GM21390 (cell line): ENCODE measurements at regions not wholly inside any gene's neighbourhood (a gene's known extent, or its start where the extent isn't known, plus 50 kb on each side); places are given as distances from the start of the nearest gene placed in this dataset.

Experiments
- ATAC-seq: cut with Tn5 transposase; IDR thresholded peaks from one replicate; pipeline ENCODE4 v1.9.1; 2021; ENCODE audit not compliant: unreplicated experiment

DNA sequence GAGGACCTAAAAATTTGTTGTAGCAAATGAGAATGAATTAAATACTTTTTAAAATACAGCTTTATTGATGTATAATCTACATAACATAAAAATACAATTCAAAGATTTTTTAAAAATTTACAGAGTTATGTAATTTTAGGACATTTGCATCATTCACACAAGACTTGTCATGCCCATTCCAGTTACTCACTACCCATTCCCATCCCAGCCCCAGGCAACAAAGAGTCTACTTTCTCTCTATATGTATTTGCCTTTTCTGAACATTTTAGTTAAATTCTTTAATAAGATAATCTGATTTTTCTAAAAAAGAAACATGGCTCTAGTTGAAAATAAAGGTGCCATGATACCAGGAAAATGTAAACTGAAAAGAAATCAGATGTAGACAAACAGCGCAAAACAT, 354.2 kb downstream of the PMP22 start:
- ATAC-seq, result no peak

DNA sequence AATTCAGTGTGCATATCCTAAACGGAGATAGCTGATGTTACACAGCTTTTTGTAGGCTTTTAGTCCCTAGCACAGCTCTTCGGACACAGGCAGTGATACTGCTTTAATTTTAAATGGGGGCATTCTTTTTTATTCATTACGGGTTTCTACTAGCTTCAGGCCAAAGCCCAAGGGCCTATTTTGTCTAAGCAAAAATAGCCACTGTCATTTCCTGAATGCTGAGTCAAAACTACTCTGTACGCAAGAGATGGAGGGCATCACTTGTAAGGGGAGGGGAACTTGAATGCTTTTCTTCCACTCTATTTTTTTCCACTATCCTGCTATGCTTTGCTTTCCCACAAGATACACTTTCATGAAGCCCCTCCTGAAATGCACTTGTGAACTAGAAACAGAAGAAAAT, 360.7 kb downstream of the PMP22 start:
- ATAC-seq, result no peak

DNA sequence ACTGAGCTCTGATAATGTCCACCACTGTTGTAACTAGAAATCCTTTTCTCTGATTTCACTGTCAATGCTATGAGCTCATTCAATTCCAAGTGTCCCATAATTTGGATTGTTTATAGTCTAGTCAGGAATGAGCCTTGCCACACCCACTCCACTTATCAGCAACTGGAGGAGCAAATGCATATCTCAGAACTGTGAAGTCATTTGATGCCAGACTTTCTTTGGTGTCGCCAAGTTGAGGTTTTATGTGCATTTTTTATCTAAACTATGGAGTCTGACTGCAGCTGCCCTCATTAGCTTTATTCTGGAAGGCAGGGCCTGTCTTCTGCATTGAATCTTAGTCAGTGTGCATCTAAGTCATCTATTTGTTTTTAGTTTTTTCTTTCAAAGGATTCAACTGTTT, 361.3 kb downstream of the PMP22 start:
- ATAC-seq, result no peak

DNA sequence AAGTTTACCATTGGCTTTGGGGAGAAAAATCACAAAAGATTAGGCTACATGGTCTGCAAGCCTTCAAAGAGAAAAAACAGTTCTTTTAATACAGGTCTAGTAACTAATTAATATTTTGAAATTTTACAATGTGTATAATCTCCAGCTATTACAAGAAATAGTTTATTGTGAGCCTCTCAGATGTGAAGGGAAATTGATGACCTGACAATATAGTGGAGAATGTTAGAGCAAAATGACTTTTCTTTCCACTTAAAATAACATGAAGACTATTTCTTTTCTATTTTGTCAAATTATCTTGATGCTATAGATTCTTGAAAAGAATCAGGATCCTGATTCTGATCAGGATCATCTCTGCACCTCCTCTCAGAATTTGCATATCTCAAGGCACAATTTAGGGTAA, 362.3 kb downstream of the PMP22 start:
- no peak for ATAC-seq

DNA sequence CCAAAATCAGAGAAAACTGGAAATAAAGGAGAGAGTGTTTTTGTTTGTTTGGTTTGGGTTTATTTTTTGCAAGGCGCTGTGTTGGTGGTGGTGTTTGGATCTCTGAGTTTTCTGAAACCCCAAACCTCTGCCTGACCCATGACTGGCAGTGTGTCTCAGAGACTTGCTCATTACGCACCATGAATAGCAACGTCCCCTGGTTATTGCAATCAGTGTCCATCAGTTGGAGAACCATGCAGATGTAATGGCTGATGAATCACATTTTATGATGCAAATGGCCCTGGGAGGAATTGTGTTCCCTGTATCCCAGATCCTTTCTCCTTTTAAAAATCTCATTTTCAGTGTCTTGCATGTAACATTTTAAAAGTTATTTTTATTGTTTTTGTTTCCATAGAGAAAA, 362.8 kb downstream of the PMP22 start:
- no peak for ATAC-seq

DNA sequence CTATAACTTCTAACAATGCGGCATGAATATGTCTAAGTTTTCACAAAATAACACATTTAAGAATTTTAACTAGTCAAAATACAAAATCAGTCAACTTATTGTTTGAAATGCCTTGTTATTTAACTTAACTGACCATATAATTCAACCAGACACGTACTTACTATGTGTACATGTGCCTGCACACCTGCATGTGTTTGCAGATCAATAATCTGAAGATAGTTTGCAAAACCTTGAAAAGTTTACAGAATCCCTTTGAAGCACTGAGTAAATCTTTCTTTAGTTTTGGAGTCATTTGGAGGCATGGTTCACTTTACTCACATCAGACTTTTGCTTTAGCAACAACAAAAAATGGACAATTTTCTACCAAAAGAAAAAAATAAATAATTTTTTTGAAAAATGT, 363.8 kb downstream of the PMP22 start:
- ATAC-seq, result no peak

DNA sequence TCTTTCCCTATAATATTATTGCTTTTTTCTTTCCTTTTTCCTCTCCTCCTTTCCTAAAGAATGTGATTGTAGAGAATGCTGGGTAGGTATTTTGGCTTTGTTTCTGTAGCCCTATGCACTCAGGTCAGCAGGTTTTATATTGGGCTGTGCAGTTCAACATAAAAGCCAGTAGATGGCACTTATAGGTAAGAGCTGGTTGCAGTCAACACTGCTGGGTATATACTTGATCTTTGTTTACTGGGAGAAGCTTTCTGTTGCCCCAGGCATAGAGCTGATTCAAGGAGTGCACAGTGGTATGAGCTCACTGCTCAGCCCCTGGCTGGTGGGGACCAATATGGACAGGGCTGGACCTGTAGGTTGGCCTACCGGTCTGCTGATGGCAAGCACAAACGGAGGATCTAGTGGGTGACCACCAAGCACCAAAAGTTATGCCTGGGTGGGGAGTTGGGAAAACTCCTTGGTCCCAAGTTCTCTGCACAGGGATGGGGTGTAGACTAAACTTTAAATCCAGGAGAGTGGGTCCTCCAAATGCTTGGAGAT, 378.9 kb downstream of the PMP22 start:
- no peak for ATAC-seq

DNA sequence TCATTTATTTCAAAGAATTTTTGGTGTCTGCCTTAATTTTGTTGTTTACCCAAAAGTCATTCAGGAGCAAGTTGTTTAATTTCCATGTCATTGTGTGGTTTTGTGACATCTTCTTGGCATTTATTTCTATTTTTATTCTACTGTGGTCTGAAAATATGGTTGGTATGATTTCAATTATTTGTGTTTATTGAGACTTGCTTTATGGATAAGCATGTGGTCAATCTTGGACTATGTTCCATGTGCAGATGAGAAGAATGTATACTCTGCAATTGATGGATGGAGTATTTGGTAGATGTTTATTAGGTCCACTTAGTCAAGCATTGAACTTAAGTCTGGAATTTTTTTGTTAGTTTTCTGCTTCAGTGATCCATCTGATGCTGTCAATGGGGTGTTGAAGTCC, 383.0 kb downstream of the PMP22 start:
- ATAC-seq, result no peak

DNA sequence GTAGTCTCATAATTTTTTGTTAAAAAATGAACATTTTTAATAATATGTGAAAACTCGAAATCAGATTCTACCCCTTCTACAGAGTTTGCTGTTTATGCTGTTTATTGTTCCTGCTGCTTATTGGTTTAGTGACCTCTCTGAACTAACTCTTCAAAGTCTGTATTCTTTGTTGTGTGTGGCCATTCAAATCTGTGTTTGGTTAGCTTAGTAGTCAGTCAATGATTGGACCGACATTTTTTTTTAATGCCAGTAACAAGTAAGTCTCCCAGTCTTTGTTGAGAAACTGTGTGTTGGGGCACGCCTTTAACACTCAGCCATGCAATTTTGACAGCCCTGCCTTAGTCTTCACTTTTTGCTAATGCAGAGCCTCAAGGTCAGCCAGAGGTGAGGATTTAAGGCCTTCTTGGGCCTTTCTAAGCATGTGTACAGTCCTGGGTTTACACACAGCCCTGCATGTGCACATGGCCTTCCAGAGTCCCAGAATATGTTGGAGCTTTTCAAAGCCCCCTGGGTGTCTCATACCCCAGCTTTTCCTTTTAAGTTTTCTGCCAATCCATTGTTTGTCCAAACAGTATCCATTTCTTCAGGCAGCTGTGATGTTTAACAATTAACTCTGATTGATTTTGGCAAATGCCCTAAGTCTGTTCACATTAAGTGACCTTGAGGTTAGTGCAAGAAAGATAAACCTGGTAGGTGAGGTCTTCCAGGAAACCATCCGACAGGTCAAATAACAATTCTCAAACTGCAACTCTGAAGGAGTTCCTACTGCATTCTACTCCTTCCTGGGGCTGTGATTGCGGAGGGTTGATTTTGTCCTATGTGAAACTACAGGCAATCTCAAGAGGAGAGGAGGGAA, 389.3 kb downstream of the PMP22 start:
- no peak for ATAC-seq

DNA sequence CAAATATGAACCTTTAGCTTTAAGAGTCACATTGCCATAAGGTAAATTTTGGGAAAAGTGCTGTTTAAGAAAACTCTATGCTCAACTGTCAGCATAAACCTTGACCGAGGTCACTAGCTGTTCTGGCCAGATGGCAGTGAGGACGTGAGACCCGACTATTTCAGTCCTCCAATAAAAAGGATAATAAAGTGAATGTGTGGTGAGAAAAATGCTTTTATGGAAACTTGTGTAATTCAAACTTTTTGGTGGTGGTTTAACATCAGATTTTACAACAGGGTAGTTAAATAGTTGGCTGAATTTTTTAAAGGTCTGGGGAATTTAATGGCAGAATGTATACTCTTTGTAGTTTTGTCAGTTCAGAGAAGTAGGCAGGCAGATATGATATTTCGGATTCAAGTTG, 391.1 kb downstream of the PMP22 start:
- ATAC-seq, result no peak

DNA sequence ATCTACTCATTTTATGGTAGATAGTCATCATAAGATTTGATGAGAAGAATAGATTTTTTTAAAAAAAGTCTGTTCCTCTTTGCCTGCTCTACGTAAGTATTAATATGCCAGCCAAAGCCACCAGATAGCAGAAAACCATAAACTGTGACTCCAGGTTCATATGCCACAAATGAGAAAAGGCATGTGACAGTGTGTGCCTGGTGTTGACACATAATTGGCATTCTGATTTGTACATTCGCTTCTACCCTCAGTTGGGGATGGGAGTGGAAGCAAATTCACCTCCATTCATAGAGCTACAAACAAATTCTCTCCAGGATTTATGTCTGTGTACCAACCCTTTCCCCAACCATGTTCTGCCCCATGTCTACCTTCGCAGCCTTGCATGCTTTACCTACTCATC, 391.6 kb downstream of the PMP22 start:
- no peak for ATAC-seq

DNA sequence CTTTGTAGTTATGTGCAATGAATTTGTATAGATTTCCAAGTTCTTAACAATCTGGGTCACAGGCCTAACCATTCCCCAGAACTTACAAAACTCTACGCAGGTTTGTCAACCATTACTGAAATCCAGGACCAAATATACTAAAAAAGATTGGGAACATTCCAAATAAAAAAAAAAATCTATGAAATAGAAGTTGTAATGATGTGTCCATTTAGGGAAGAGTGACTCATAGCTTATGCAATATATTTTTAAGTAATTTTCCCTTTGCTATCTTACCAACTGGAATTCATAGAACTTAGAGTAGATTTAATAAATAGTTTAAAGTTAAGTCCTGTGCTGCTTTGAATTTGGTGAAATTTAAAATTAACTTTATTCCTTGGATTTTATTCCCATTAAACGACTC, 393.2 kb downstream of the PMP22 start:
- ATAC-seq, result no peak

DNA sequence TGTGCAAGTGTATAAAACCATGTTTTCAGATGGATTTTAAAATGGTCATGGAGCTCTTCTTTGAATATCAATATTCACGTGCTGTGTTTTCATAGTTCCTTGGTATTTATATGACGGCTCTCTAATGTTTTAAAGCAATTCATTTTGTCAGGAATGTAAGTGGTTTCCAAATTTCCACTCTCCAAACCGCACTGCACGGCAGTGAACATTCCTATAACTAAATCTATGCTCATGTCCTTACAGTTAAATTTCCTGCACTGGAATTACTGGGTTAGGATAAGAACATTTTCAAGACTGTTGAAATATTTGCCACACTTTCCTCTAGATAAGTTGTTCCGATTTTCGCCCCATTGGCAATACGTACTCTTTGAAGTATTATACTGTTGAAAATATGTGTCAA, 398.9 kb downstream of the PMP22 start:
- no peak for ATAC-seq

DNA sequence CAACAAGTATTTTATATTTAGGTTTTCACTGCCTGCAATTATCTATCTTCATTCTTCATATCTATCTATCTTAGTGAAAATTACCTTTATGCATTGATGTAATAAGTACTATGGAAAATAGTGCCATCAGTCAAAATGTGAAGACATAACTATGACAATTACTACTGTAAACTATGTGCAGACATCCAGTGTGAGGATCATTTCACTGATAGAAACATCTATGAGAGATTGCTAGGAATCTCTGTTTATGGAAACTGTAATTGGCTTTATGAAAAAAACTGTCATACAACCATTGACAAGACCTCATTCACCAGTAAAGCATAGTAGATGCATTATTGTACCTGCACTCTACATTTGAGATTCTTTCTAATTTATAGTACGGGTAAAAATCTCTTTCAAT, 401.0 kb downstream of the PMP22 start:
- ATAC-seq, result no peak

DNA sequence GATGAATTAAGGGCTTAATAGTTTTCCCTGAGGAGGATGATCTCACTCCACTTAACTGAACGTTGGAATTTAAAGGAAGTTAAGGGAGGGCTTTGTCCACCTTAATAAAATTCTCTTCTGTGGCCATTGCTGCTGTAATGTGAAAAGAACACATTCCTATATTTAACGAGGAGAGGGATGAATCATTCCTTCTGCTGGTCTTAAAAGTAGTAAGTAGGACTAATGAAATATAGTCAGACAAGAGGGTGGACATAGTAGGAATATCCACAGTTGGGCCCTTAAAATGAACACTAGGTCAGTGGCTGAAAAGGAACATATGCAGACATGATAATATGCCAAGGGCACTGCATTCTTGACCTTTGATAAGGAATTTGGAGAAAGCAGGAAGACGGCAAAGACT, 405.6 kb downstream of the PMP22 start:
- no peak for ATAC-seq

DNA sequence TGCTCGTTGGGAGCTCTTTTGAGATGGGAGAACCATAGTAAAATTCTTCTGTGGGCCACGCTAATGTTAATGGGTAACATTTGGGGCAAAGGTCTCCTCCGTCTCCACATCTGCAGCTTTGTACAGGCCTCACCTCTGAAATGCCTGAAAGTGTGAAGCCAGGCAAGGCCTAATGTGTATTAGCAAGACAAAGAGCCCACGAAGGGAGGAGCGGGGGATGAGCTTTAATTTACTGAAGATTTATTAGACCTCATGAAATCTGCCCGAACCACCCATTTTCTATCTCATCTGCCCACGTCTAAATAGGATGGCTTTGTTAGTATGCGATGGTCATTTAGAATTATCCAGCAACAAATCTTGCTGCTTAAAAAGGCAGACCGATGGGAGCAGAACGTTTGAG, 408.9 kb downstream of the PMP22 start:
- ATAC-seq, result no peak

DNA sequence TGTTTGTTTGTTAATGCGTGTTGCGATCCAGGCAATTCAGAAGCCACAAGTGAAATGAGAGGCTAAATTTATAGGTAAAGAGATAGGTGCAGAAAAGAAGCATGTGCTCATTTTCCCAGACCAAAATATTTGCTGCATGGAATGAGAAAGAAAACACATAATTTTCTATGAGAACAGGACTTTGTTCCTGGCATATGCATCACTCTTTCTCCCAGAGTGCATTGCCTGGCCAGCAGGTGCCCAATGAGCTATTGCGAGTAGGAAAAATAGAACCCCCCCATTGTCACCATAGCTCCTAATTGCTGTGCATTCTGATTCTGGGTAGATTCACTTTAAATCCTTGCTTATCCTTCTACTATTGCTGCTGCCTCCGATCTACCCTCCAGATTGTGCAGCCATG, 410.4 kb downstream of the PMP22 start:
- ATAC-seq, result no peak

DNA sequence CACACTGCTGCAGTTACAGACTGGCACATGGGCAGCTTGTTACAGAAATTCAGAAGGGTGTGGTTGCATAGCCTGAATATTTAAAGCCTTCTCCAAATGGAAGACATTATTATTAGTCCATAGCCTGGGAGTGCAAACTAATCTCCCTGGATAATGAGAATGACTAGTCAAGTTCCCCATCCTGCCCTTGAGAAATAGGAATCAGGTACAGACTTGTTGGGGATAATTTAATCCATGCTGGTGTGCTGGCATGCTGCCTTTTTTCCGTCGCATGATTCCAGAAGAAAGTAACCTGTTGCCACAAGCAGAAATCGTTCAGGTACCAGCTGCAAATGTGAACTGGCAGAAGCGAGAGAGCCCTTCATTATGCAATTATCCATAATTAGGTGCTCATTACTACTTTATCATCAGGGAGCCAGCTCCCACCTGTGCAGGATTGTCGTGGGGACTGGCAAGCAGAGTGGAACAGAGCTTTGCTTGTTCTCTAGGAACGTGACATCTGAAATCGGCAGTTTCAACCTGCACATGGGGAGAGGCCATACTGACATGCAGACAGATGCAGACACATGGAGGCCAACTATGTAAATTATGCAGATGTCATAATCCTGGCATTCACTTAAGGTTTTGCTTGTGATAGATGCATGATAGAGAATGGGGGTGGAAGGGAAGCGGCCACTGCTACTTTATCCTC, 419.4 kb downstream of the PMP22 start:
- ATAC-seq, result no peak

DNA sequence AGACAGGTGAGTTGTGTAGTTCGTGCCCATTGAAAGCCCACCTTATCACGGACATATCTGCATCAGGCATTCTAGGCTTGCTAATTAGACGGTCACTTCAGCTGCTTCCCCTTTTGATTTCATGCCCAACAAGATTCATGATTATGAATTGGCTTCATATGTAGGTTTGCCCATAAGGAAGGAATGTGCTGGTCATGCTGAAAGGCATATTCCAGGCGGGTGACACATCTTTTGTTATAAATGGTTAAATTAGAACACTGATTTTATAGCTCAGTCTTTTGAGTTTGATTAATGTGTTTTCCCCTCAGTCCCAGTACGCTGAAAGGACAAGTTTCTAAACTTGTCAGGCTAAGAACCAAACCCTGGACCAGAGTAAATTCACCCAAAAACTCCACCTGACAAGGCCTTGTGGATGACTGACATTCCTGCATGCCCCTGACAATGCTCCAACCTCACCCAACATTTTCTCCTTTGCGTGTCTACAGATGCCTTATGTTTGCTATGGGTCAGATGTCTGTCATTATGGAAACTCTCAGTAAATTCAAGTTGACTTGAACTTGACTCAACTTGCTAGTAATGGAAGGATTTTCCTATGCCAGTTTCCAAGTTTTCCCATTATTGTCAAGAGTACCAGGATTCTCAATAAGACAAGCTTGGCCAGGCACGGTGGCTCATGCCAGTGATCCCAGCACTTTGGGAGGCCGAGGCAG, 421.9 kb downstream of the PMP22 start:
- ATAC-seq, result no peak

DNA sequence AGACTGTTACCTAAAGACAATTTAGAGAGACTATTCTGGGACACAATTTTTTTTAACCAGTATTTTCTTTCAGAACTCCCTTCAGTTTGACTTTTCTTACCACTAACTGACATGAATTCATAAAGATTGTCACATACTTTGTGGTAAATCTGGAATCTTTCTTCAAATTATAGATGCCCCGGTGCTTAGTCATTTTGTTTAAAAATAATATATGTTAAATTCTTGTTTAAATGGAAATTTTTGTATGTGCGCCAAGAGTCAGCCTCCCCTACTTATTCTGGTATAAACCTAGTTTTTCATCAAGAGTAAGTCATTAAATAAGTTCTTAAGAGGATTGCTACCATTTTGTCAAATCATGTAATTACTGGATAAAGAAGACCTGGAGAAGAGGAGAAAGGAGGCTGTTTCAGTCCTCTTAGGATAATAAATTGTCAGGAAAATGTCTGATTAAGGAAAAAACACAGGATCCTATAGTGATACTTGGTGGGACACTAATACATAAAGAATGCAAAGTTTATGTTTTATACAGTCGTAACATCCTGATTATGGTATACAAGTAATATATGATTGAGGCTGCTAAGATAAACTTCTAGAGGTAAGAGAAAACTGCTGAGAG, 424.4 kb downstream of the PMP22 start:
- ATAC-seq, result no peak

DNA sequence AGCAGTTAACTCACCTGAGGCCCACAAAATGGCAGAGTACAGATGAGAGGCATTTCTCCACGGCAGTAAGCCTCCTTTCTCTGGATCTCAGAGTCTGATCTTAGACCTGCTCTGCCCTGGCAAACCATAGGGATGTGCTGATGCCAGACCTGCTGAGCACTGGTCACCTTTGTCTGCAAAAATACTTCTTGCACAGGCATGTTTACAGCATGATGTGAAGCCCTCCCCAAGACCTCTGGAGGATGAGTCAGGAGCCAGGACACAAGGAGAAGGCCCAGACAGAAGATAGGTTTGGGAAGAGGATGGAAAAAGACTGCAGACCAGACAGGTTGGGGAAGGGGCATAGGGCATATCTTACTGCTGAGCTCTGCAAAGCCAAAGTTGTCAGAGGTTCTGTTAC, 426.6 kb downstream of the PMP22 start:
- no peak for ATAC-seq
